CD4-positive, CD25-positive, alpha-beta regulatory T cell (primary cell): ENCODE measurements at regions not wholly inside any gene's neighbourhood (a gene's known extent, or its start where the extent isn't known, plus 50 kb on each side); places are given as distances from the start of the nearest gene placed in this dataset.
A peak's percentile ranks its signal among the peaks of the same experiment; 100 is the strongest.

Experiments
- ATAC-seq, 2 donors: fragments of 150-1000 bp; cut with Tn5 transposase; one replicate each; pipeline ENCODE4 v1.10.0; 2021; ENCODE audit warnings: low read depth in 2 of 2, moderate number of reproducible peaks in 2 of 2, moderate library complexity in 1 of 2
- DNase-seq, 3 donors: peaks; one replicate each; pipeline versions ENCODE4 v3.0.0 to v3.0.0-alpha.2; 2012 to 2022; ENCODE audit warnings: mixed read lengths in 1 of 3
- H3K27ac ChIP-seq: one replicate; pipeline ENCODE4 v1.7.0; 2013; ENCODE audit warnings: mild to moderate bottlenecking, low read length; ENCODE audit not compliant: insufficient read depth, poor library complexity, severe bottlenecking
- H3K27me3 ChIP-seq: one replicate; pipeline ENCODE4 v1.7.0; 2013; ENCODE audit warnings: low read length; ENCODE audit not compliant: control insufficient read depth, insufficient read depth
- H3K36me3 ChIP-seq: one replicate; pipeline ENCODE4 v1.7.0; 2013; ENCODE audit warnings: mild to moderate bottlenecking, low read length, moderate library complexity; ENCODE audit not compliant: control insufficient read depth, insufficient read depth
- H3K4me1 ChIP-seq: 2 replicates; pipeline ENCODE4 v1.7.0; 2013; ENCODE audit warnings: mild to moderate bottlenecking, low read length; ENCODE audit not compliant: insufficient read depth, control insufficient read depth, poor library complexity, severe bottlenecking
- H3K4me3 ChIP-seq: one replicate; pipeline ENCODE4 v1.7.0; 2013; ENCODE audit warnings: low read depth, mild to moderate bottlenecking, low read length, moderate library complexity
- H3K9me3 ChIP-seq, 2 experiments: 1 replicate in 1 of 2; 2 replicates in 1 of 2; pipeline ENCODE4 v1.7.0; 2013; ENCODE audit warnings: low read length in 2 of 2, mild to moderate bottlenecking in 1 of 2, moderate library complexity in 1 of 2; ENCODE audit not compliant: control insufficient read depth in 2 of 2
- H3K27ac Mint-ChIP-seq, 3 donors: one replicate each; pipeline ENCODE4 v1.8.0; 2020 to 2022; ENCODE audit warnings: mild to moderate bottlenecking in 3 of 3, mixed read lengths in 3 of 3, moderate library complexity in 2 of 3
- H3K27me3 Mint-ChIP-seq: one replicate; pipeline ENCODE4 v1.8.0; 2022; ENCODE audit warnings: mild to moderate bottlenecking, mixed read lengths
- H3K36me3 Mint-ChIP-seq: one replicate; pipeline ENCODE4 v1.8.0; 2020; ENCODE audit warnings: mixed read lengths
- H3K4me1 Mint-ChIP-seq, 4 donors: one replicate each; pipeline ENCODE4 v1.8.0; 2020 to 2022; ENCODE audit warnings: mixed read lengths in 4 of 4, mild to moderate bottlenecking in 1 of 4
- H3K4me3 Mint-ChIP-seq, 4 donors: one replicate each; pipeline ENCODE4 v1.8.0; 2020 to 2022; ENCODE audit warnings: mild to moderate bottlenecking in 4 of 4, mixed read lengths in 4 of 4, moderate library complexity in 3 of 4
- H3K9me3 Mint-ChIP-seq, 7 donors: one replicate each; pipeline ENCODE4 v1.8.0; 2020 to 2022; ENCODE audit warnings: mixed read lengths in 7 of 7, mild to moderate bottlenecking in 3 of 7, moderate library complexity in 2 of 7

DNA sequence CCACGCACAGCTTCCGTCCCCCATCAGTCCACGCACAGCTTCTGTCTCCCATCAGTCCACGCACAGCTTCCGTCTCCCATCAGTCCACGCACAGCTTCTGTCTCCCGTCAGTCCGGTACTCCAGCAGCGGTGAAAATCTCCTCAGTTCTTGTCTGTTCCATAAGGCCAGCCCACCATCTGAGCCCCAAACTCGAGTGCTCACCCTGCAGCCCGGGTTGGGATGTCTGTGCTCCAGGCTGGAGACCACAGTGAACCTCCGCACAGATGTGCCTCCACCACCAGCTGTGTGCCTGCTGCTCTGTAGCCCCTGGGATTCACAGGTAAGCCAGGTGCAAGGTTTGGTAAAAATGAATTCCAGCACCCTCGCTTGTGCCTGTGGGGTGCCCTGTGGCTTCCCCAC, 258.6 kb downstream of the NPHP4 start:
- peaks cover 3% of the 10 kb centered on the region for H3K36me3 Mint-ChIP-seq
- peaks cover 0 to 7% (median 2%) of the 10 kb centered on the region in 7 donors for H3K9me3 Mint-ChIP-seq
- no peak overlapping the region for H3K4me3 Mint-ChIP-seq

DNA sequence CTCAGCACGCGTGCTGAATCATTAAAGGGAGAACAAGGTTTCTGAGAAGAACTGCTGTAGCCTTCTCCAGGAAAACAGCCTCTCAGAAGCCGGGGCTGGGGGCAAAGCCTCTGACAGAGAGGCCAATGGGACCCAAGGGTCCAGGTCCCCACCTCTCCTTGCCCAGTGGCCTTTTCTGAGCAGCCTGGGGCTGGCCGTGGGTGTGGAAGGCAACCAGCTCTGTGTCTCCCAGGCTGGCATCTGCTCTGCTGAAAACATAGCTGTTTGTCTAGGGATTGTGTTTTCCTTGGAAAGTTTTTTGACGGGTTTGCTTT, 261.2 kb downstream of the NPHP4 start:
- Histone ChIP-seq H3K9me3 (no peaks in the 10 kb centered on the region), H3K4me3 (no peak overlapping the region), H3K36me3 (no peaks in the 10 kb centered on the region), H3K27me3 (no peaks in the 10 kb centered on the region), H3K4me1 (no peaks in the 10 kb centered on the region), H3K27ac (no peak overlapping the region)
- Mint-ChIP-seq H3K36me3 (no peaks in the 10 kb centered on the region), H3K27me3 (peaks cover 17% of the 10 kb centered on the region), H3K27ac (no peak overlapping the region), H3K4me1 (no peaks in the 10 kb centered on the region), H3K9me3 (peaks cover 0 to 4% (median 0%) of the 10 kb centered on the region in 7 donors), H3K4me3 (no peak overlapping the region)
- ATAC-seq (no peak), DNase-seq (no peak)

More for the DNA sequence above, 258.6 kb downstream of the NPHP4 start:
- peak overlapping the region in 1 of 3 donors; percentile 15 for H3K27ac Mint-ChIP-seq
- Histone ChIP-seq H3K27me3 (peaks cover 3% of the 10 kb centered on the region), H3K4me3 (no peak overlapping the region), H3K9me3 (no peaks in the 10 kb centered on the region), H3K36me3 (no peaks in the 10 kb centered on the region), H3K27ac (no peak overlapping the region), H3K4me1 (no peaks in the 10 kb centered on the region)
- ATAC-seq: no peak
- DNase-seq: no peak
- peaks cover 17% of the 10 kb centered on the region for H3K27me3 Mint-ChIP-seq
- no peaks in the 10 kb centered on the region for H3K4me1 Mint-ChIP-seq

DNA sequence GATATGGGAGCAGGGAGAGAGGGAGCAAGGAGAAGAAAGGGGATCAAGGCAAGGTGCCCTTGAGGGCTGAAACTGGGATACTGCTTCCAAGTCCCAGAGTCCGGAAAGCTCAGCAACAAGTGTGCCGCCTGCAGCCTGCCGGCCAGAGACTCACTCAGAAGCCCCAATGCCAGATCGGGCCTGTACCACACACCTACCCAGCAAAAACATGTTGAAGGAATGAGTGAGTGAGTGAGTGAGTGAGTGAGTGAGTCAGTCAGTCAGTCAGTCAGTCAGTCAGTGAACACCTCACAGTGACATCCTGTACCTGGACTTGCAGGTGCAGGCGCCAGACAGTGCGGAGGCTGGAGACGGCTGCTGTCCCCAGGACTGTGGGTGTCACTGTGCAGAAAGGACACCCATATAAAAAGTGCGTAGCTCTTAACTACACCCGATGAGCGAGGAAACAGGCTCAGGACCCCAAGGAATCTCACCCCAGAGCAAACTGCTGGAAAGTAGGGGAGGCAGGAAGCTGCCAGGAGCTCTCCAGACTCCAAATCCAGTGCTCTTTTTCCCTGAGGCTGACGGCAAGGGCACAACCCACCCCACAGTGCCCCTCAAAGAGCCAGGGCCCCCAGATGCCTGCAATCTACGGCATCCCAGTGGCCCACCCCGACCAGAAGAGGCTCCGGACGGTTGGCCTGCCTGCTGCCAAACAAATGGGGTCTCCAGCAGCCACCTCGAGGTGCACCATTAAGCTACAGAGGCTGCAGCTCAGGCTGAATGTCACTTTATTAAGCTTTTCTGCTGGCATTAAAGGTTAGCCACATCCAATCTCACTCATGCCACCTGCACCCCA, 261.7 kb downstream of the NPHP4 start:
- Histone ChIP-seq H3K27me3 (no peaks in the 10 kb centered on the region), H3K4me3 (no peak overlapping the region), H3K27ac (no peak overlapping the region), H3K36me3 (no peaks in the 10 kb centered on the region), H3K4me1 (no peaks in the 10 kb centered on the region), H3K9me3 (no peaks in the 10 kb centered on the region)
- H3K27me3 Mint-ChIP-seq: peaks cover 17% of the 10 kb centered on the region
- peaks cover 0 to 2% (median 0%) of the 10 kb centered on the region in 7 donors for H3K9me3 Mint-ChIP-seq
- ATAC-seq (no peak), DNase-seq (no peak)
- H3K4me1 Mint-ChIP-seq: no peaks in the 10 kb centered on the region
- H3K4me3 Mint-ChIP-seq: no peak overlapping the region
- no peak overlapping the region for H3K27ac Mint-ChIP-seq
- no peaks in the 10 kb centered on the region for H3K36me3 Mint-ChIP-seq

DNA sequence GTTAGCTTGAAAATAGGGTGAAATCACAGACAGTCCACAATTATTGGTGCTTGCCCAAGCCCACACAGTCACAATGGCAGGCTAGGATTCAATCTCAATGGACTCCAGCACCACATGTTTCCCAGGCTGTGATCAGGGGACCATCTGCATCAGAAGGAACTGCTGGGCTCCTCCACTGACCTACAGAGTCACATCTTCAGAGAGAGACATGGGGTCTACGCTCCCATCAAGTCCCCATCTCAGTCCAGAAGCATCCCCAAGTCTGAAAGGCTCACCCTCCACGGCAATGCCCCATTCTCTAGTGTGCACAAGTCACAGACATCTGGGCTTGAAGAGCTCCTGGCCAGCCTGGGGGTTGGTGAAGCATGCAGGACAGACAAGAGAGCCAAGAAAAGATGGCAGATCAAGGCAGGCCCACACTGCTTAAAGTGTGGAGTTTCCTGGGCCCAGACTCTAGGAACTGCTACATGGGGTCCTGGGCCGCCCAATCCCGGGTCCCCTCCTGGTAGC, 262.5 kb downstream of the NPHP4 start:
- H3K36me3 ChIP-seq: no peaks in the 10 kb centered on the region
- ATAC-seq: no peak
- Mint-ChIP-seq H3K36me3 (no peaks in the 10 kb centered on the region), H3K27ac (no peak overlapping the region), H3K4me3 (no peak overlapping the region), H3K4me1 (no peaks in the 10 kb centered on the region), H3K27me3 (peaks cover 17% of the 10 kb centered on the region), H3K9me3 (peaks cover 0 to 2% (median 0%) of the 10 kb centered on the region in 7 donors)
- DNase-seq: no peak
- H3K4me1 ChIP-seq: no peaks in the 10 kb centered on the region
- no peaks in the 10 kb centered on the region for H3K27me3 ChIP-seq
- no peaks in the 10 kb centered on the region for H3K9me3 ChIP-seq
- H3K4me3 ChIP-seq: no peak overlapping the region
- H3K27ac ChIP-seq: no peak overlapping the region

DNA sequence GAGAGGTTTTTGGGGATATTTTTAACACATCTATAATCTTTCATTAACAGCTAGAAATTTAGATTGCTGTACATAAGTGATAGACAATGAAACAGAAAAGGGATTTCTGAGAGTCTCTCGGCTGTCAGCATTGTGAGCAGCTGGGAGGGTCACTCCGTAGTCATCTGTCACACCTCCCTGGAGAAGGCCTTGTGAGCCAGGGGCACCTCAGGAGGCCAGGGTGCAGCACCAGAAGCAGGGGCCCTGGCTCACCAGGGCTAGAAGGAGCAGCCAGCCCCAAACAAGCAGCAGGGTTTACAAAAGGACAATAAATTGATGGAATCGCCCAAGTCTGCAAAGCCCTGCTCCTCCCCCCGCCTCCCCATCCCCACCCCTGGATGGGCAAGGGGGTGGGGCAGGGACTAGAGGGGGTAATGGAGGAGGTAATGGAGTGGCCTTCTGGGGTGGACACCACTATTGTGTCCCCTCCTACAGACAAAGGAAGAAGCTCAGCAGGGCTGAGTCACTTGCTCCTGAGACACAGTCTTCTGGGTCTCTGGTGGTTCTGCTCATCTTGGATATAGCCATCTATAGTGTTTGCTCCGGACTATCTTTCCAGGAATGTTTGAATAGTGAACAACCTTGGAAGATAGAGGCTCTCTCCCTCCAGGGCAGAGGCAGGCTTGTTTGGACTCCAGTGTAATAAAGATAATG, 263.4 kb downstream of the NPHP4 start:
- Mint-ChIP-seq H3K4me1 (no peaks in the 10 kb centered on the region), H3K9me3 (peaks cover 0 to 2% (median 0%) of the 10 kb centered on the region in 7 donors), H3K27me3 (peaks cover 13% of the 10 kb centered on the region)

DNA sequence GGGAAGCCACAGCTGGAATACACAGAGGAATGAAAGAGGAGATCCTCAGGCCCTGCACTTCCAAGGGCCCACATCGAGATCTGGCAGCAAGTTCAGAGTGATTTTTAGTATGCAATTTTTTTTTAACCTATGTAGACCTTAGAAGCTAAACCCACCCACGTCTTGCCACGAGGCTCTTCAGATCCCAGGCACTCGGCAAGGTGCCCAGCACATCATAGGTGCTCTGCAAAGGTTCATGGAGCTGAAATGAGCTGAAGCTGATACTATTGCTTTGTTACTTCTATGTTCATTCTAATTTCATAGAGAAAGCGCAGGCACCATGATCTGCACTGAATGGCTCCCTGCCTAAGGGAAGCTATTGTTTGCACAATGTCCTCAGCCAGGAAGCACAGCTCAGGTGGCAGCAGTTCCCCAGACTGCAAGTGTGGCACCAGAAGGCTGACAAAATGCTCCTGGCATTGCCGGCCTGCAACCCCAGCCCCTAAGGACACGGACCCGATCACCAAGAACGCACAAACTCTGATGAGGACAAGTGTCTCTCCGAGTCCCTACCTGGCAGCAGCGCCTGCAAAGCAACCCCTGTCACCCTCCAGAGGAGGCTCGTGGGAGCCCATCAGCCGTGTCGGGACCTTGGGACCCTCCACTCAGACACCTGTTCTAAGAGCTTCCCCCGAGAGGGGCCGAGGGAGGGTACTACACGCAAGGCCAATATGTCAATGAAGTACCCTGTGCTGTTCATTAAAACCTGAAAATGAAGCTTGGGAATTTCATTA, 264.2 kb downstream of the NPHP4 start:
- no peaks in the 10 kb centered on the region for H3K4me1 ChIP-seq
- peaks cover 10% of the 10 kb centered on the region for H3K27me3 Mint-ChIP-seq
- no peaks in the 10 kb centered on the region for H3K36me3 ChIP-seq
- H3K36me3 Mint-ChIP-seq: no peaks in the 10 kb centered on the region
- no peak for DNase-seq
- H3K27me3 ChIP-seq: no peaks in the 10 kb centered on the region
- no peaks in the 10 kb centered on the region for H3K4me1 Mint-ChIP-seq
- no peaks in the 10 kb centered on the region for H3K9me3 ChIP-seq
- no peak overlapping the region for H3K27ac Mint-ChIP-seq
- H3K4me3 ChIP-seq: no peak overlapping the region
- H3K27ac ChIP-seq: no peak overlapping the region
- H3K4me3 Mint-ChIP-seq: no peak overlapping the region
- ATAC-seq: no peak
- peaks cover 0 to 3% (median 0%) of the 10 kb centered on the region in 7 donors for H3K9me3 Mint-ChIP-seq

More for the DNA sequence above, 263.4 kb downstream of the NPHP4 start:
- no peak overlapping the region for H3K4me3 ChIP-seq
- ATAC-seq: no peak
- H3K4me3 Mint-ChIP-seq: no peak overlapping the region
- H3K9me3 ChIP-seq: no peaks in the 10 kb centered on the region
- no peaks in the 10 kb centered on the region for H3K4me1 ChIP-seq
- DNase-seq: no peak
- no peak overlapping the region for H3K27ac ChIP-seq
- H3K36me3 Mint-ChIP-seq: no peaks in the 10 kb centered on the region
- no peak overlapping the region for H3K27ac Mint-ChIP-seq
- no peaks in the 10 kb centered on the region for H3K36me3 ChIP-seq
- no peaks in the 10 kb centered on the region for H3K27me3 ChIP-seq

DNA sequence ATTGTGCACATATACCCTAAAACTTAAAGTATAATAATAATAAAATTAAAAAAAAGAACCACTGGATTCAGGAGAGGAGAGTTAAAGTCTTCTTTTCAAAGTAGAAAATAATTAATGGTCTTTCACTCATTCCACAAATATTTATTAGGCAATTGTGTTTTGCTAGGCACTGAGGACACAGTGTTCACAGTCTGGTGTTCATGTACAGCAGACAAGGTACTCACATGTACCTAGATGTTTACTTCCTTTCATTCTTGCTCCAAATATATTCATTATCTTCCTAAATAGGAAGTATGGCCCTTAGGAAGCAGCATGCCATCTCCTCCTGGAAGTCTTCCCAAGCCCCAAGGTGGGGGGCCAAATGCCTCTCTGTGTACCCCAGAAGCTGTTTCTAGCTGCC, 265.0 kb downstream of the NPHP4 start:
- Mint-ChIP-seq H3K36me3 (no peaks in the 10 kb centered on the region), H3K27ac (no peak overlapping the region), H3K9me3 (peaks cover 0 to 3% (median 0%) of the 10 kb centered on the region in 7 donors), H3K27me3 (peaks cover 10% of the 10 kb centered on the region), H3K4me1 (no peaks in the 10 kb centered on the region), H3K4me3 (no peak overlapping the region)
- Histone ChIP-seq H3K27ac (no peak overlapping the region), H3K36me3 (no peaks in the 10 kb centered on the region), H3K4me1 (no peaks in the 10 kb centered on the region), H3K27me3 (no peaks in the 10 kb centered on the region), H3K9me3 (no peaks in the 10 kb centered on the region), H3K4me3 (no peak overlapping the region)
- ATAC-seq (no peak), DNase-seq (no peak)
